NCI-H226 (cell line): ENCODE measurements at regions not wholly inside any gene's neighbourhood (a gene's known extent, or its start where the extent isn't known, plus 50 kb on each side); places are given as distances from the start of the nearest gene placed in this dataset.
"Not testable (repeated sequence)": the region's sequence is repeated elsewhere in the genome, so short reads cannot be mapped to it uniquely, and the experiment has no call there.

ENCODE experiments used
- DNase-seq: peaks from one replicate; pipeline ENCODE4 v3.0.0-alpha.2; 2015

DNA sequence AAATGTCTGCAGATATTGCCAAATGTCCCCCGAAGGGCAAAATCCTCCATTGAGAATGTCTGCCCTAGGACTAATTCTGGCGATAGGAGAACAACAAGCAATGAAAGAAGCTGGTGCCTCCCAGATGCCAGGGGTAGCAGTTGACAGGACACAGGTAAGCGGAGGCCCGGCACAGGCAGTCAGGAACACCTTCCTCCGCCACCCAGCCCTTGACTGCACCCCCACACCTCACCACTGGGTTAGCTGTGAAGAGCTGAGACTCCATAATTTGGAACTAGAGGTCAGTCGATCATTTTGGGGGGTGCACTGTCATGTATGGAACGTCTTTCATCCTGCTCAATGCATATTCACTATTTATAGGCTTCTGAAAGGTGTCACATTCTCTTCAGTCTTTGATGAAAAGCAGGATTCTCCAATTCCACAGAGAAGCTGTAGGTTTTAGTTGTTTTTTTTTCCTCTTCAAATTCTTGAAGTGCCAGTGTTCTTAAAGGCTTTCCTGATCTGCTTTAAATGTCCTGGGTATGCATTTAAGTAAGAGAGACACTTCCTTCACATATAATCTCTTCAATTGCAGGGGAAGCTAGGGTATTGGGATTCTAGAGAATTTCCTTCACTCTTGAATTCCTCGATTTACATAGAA lies 111.6 kb upstream of the ZFP42 start:
- no peak for DNase-seq

DNA sequence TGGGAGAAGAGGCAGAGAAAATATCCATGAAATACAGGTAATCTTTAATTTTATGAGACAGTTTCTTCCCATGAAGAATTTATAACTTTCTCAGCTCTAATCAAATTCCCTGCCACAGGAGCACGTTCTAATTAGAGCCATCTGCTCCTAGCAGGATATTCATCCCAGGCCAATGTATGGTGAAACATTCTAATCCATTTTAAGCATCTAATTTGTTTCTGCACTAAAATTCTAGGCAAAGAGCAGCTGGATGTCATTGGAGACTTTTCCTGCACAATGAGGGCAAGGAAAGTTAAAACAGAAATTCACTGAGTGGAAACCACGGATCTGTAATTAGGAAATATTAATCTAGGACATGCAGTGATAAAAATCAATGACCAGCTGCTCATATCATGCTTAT lies 107.7 kb upstream of the ZFP42 start:
- DNase-seq: no peak

DNA sequence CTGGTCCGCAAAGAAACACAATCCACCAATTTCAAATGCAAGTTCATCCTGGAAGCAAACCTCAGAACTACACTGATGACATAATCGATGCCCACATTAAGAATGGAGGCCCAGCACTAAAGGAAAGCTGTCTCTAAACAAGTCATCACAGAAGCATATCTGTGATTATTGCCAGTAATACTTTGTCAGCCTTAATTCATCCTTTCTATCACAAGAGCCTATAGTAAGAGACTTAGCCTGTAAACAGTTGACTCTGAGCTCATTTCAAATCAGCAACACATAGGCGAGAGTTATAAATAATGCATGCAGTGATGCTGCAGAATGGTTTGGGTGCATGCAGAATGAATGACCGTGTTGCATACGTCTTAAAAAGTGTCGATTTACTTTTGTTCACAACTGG lies 105.9 kb upstream of the ZFP42 start:
- no peak for DNase-seq

DNA sequence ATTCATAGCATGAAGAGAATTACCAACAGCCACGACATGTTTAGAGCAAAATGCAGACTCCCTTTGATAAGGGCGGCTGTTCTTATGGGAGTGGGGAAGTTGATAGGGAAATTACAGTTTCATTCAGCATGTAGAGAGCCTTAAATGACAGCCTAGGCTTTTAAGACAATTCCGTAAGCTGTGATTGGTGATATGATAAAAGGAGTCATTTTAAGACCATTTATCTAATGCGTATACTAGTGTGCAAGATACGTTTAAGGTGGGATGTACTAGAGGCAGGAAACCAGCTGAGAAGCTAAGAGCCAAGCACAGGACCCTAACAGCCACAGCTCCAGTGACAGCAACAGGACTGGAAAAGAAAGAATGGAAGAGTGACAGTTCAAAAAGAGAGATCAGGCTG lies 102.2 kb upstream of the ZFP42 start:
- DNase-seq: no peak

DNA sequence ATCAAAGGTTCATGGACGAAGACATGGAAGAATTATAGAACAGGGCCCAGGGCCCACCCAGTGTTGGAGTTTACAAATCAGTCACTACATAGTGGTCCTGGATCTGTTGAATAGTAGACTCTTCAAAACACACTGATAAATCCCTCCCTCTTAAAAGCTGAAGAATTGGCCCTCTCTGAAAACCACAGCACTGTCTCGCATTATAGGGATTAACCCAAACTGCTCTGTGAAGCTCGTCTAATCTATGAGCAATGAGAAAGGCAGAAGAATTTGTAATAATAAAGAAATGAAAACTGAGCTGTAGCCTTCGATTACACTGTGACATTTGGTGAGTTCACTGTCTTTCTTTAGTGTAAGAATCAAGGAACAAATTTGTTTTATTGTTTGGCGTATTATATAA lies 92.5 kb upstream of the ZFP42 start:
- DNase-seq: no peak

DNA sequence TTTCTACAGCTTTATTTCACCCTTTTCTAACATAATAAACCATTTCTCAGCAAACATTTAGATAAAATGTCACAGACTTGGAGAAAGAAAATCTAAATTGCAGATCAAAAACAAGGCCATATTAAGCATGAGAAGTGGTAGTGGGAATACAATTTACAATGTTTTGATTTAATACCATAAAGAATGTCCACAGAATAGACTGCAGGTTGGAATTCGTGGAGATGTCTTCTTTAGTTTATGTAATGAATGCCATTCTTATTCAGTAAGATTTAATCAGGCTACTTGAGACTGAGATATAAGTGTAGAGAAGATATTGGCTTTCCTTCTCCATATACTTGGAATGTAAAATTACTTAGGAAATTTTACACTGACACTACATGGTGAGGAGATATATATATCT lies 91.9 kb upstream of the ZFP42 start:
- no peak for DNase-seq

DNA sequence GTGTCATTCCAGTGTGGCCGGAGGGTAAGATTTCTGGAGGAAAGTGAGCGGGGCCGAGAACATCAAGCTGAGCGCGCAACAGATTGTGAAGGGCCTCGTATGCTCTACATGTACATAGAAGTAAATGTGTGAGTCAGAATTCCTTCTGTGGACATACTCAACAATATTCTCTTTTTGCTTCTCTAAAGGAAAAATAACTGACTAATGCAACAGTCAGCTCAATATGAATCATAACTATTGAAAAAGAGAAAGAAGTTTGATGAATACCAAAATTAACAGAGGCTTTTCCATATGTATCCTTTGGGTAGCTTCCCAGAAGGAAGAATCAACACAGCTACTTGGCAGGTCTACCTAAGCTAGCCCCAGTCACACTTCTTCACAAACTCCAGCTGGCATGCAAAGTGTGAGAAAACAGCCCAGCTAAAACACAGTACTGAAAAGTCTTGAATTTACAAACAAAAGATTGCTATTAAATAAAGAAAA lies 87.5 kb upstream of the ZFP42 start:
- no peak for DNase-seq

DNA sequence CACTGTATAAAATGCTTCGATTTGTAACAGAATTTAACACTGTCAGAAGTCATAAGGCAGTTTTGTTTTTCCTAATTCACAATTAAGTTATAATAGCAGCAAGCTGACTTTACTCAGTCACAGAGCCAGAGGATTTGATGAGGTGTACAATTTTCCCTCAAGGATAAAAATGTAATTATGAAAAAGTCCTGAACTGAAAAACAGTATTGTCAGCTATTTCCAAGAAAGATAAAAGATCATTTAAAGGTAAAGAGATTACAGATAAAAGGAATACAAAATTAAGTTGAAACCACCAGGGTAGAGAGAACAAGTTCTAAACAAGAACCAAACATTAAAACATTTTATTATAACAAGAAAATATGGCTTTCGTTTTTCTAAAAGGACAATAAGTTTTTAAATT lies 86.8 kb upstream of the ZFP42 start:
- DNase-seq: no peak

DNA sequence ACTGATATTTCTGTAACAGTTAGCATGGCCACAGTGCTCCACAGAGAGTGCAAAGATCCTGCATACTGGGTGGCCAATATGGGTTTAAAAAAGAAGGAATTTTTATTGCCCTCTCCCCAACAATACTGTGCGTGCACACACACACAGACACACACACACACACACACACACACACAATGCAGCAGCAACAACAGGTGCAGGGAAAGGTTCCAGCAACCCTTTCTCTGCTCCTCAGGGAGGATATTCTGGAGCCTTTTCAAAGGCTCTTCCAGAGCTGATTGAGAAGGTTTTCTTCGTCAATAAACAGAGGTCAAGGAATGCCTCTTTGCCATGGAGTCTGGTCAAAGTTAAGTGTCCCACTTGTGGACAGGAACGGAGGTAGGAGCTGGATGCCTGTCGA lies 84.8 kb upstream of the ZFP42 start:
- DNase-seq: no peak

DNA sequence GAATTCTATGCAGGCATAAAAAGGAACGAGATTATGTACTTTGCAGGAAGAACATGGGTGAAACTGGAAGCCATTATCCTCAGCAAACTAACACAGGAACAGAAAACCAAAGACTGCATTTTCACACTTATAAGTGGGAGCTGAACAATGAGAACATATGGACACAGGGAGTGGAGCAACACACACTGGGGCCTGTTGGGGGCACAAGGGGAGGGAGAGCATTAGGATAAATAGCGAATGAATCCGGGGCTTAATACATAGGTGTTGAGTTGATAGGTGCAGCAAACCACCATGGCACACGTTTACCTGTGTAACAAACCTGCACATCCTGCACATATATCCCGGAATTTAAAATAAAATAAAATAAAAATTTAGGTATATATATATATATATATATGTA lies 80.2 kb upstream of the ZFP42 start:
- DNase-seq: not testable (repeated sequence)

DNA sequence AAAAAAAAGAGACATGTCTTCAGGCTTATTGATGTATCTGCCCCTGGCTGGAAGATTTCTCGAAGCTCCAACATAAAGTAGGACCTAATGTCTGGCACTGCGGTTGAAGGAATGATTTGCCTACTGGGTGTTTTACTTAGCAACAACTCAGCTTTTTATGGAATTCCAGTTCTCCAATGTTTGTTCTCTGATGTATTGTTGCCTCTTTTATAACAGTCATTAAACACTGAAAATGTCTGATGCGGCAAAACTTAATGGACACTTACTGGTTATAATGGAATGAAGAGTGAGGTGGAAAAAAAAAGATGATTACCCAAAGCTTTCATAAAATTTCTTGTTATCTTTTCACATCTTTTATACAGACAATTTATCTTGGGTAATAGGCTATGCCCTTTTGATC lies 75.6 kb upstream of the ZFP42 start:
- no peak for DNase-seq

DNA sequence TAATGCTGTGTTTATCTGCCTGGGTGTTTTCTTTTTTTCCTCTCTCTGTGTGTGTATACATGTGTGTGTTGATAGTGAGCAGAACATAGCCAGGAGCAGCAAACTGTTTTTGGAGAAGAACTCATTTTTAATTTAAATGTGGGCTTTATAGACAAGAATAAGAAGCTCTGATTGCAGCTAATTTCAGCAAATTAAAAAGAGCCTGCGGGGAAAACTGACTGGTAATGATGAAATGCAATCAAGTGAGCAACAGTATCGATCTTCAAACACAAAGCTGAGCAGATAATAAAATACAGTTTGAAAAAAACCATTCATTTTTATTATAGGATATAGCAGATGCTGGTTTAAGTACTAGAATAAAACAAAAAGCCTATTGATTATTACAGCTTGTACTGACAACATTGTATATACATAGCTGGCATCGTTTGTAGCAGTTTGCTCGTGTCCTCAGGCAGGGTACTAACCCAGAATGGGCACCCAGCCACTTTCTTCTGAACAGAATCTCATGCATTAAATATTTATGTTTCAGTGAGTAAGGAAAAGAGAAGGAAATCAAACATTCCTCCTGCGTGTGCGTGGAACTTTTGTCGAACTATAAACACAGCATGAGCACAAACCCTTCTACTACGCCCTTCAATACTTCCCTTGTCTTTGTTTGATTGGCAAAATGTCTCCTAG lies 73.5 kb upstream of the ZFP42 start:
- no peak for DNase-seq

DNA sequence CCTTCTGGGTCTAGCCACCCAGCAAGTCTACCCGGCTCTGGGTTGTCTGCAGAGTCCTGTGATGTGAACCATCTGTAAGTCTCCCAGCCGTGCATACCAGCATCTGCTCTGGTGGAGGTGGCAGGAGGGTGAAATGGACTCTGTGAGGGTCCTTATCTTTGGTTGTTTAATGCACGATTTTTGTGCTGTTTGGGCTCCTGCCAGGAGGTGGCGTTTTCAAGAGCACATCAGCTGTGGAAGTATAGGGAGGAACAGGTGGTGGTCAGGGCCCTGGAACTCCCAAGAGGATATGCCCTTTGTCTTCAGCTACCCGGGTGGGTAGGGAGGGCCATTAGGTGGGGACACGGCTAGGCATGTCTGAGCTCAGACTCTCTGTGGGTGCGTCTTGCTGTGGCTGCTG lies 66.5 kb upstream of the ZFP42 start:
- no peak for DNase-seq

DNA sequence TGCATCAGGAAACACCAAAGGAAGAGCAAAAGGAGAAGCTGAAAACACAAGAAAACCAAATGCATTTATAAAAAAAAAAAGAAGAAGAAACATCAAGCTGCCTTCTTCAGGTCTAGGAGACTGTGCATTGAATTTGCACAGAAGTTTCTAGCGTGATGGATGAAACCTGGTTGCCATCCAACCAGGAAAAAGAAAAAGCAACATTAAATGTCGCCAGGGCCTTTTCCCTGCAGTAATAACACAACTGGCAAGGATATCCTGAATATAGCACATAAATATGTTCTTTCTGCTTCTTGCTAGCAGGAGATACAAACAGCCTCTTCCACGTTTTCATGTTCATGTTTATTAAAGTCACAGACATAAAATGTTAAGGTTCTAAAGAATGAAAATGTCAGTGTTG lies 60.8 kb upstream of the ZFP42 start:
- no peak for DNase-seq

DNA sequence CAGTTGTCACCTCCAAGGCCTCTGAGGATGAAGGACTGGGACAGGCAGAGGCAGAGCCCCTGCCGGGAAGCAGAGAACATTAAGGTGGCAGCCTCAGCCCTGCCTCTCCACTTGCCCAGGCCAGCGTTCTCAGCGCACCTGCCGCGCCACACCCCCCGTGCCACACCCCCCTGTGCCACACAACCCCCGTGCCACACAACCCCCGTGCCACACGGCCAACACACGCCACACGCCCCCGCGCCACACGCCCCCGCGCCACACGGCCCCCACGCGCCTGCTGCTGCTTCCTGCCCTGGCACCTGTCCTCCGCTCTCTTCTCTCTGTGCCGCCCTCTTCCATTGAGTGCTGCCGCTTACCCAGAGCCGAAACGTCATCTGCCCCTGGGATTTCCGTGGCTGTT lies 58.0 kb upstream of the ZFP42 start:
- DNase-seq: no peak

DNA sequence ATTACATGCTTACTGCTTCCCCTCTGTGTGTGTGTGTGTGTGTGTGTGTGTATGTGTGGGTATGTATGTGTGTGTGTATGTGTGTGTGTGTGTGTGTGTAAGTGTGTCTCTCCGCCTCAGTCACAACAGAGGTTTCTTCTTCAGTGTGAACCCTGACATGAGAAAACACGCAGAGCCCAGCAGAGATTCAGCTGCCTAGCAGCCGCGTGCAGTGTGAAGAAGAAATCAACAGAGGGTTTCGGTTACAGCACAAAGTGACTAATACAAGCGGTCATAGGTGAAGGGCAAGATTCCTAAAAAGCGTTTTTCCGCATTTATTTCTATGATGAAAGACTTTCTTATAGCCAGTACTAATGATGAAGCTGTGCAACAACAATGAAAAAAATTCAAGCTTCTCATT lies 55.3 kb upstream of the ZFP42 start:
- no peak for DNase-seq

DNA sequence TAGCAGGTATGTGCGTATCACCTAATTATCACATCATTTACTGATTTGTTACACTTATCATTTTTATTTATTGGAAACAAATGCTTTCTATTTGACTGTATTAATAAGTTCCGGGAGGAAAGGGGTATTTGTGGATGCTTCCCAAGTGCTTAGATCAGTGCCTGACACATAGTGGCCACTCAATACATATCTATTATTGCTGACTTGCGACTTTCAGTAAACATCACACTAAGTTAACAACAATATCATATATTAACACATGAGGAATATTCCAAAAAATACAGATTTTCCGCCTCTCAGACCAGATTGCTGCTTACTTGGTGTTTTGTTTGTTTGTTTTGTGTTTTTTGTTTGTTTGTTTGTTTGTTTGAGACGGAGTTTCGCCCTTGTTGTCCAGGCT lies 52.6 kb upstream of the ZFP42 start:
- DNase-seq: no peak

DNA sequence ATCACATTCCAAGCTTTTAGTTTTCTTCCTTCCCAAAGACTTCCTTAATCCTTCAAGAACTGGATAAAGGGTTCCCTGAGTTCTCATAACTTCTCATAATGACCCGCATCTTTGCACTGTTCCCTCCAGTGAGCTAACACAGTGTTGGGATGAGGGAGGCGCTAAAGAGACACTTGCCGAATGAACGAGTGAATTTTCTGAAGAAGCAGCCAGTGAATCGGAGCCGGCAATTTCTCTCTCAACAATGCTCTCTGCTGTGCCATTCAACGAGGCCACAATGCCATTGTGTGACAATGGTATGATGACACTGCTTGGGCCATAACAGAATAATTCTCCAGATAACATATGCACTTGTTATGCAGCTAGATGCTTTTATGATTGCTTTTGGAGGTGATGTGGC lies 51.4 kb upstream of the ZFP42 start:
- no peak for DNase-seq
